Stomach (tissue), 4 donors: ENCODE measurements at regions not wholly inside any gene's neighbourhood (a gene's known extent, or its start where the extent isn't known, plus 50 kb on each side); places are given as distances from the start of the nearest gene placed in this dataset.

ENCODE experiments used
- EP300 ChIP-seq: sonication (generic); formaldehyde crosslinking; IDR thresholded peaks from one replicate; pipeline ENCODE4 v1.6.1; 2017; ENCODE audit warnings: antibody characterized with exemption
- POLR2A ChIP-seq, 4 donors: fragments of 450-650 bp; IDR thresholded peaks; one replicate each; pipeline ENCODE4 v1.6.1; 2016; ENCODE audit warnings: antibody characterized with exemption in 4 of 4, control low read depth in 2 of 4, mild to moderate bottlenecking in 1 of 4, moderate library complexity in 1 of 4
- POLR2AphosphoS5 ChIP-seq, 3 donors: sonication (generic); formaldehyde crosslinking; IDR thresholded peaks; one replicate each; pipeline ENCODE4 v1.6.1; 2016; ENCODE audit warnings: antibody characterized with exemption in 3 of 3
- TF ChIP-seq, protein P1 (sequence below), 7 experiments: fragments of 450-650 bp in 4 of 7; fragments of 200-600 bp in 3 of 7; sonication (generic) in 3 of 7; IDR thresholded peaks; one replicate each; pipeline ENCODE4 v1.5.1; 2016 to 2019; ENCODE audit warnings: antibody characterized with exemption in 7 of 7, control low read depth in 2 of 7, mild to moderate bottlenecking in 1 of 7

DNA sequence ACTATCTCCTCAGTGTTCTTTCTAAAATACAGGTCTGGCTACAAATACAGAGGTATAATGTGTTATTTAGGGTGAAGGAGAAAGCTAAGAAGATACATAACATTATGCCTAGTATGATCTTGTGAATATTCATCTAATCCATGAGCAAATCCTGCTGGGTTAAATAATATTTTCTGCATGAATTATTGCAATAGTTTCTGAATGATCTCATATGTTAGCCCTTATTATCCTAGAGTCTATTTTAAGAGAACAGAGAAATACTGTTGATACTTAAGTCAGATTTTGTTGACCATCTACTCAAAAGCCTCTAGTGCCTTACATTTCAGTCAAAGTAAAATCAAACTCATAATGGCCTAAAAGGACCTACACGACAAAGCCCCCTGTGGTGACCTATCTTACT, 382.3 kb downstream of the FIGN start:
- TF ChIP-seq, protein P1, sequence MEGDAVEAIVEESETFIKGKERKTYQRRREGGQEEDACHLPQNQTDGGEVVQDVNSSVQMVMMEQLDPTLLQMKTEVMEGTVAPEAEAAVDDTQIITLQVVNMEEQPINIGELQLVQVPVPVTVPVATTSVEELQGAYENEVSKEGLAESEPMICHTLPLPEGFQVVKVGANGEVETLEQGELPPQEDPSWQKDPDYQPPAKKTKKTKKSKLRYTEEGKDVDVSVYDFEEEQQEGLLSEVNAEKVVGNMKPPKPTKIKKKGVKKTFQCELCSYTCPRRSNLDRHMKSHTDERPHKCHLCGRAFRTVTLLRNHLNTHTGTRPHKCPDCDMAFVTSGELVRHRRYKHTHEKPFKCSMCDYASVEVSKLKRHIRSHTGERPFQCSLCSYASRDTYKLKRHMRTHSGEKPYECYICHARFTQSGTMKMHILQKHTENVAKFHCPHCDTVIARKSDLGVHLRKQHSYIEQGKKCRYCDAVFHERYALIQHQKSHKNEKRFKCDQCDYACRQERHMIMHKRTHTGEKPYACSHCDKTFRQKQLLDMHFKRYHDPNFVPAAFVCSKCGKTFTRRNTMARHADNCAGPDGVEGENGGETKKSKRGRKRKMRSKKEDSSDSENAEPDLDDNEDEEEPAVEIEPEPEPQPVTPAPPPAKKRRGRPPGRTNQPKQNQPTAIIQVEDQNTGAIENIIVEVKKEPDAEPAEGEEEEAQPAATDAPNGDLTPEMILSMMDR (IDR thresholded peaks at IDR 0.05), result no peak
- TF ChIP-seq POLR2AphosphoS5 (IDR thresholded peaks at IDR 0.05) (no peak), POLR2A (IDR thresholded peaks at IDR 0.05) (no peak), EP300 (no peak)
